Osteocyte (in vitro differentiated cells): ENCODE measurements at regions not wholly inside any gene's neighbourhood (a gene's known extent, or its start where the extent isn't known, plus 50 kb on each side); places are given as distances from the start of the nearest gene placed in this dataset.

ENCODE experiments used
- DNase-seq: peaks from one replicate; pipeline ENCODE4 v3.0.0; 2021; ENCODE audit warnings: mixed read lengths; ENCODE audit not compliant: unreplicated experiment; ENCODE audit errors: extremely low spot score
- H3K27ac Mint-ChIP-seq: one replicate; pipeline ENCODE4 v1.8.0; 2021; ENCODE audit warnings: mild to moderate bottlenecking, mixed read lengths; ENCODE audit not compliant: unreplicated experiment
- H3K27me3 Mint-ChIP-seq: one replicate; pipeline ENCODE4 v1.8.0; 2021; ENCODE audit warnings: mixed read lengths; ENCODE audit not compliant: unreplicated experiment
- H3K36me3 Mint-ChIP-seq: one replicate; pipeline ENCODE4 v1.8.0; 2021; ENCODE audit warnings: mixed read lengths; ENCODE audit not compliant: unreplicated experiment
- H3K4me1 Mint-ChIP-seq: one replicate; pipeline ENCODE4 v1.8.0; 2021; ENCODE audit warnings: mixed read lengths; ENCODE audit not compliant: unreplicated experiment
- H3K4me3 Mint-ChIP-seq: one replicate; pipeline ENCODE4 v1.8.0; 2021; ENCODE audit warnings: mild to moderate bottlenecking, moderate library complexity, mixed read lengths; ENCODE audit not compliant: unreplicated experiment
- H3K9me3 Mint-ChIP-seq: one replicate; pipeline ENCODE4 v1.8.0; 2021; ENCODE audit warnings: mixed read lengths; ENCODE audit not compliant: unreplicated experiment
- TF ChIP-seq, protein P1 (sequence below): fragments of 200-600 bp; sonication (generic); IDR thresholded peaks from 2 replicates; pipeline ENCODE4 v1.5.0; 2021; ENCODE audit warnings: antibody characterized with exemption, mild to moderate bottlenecking, moderate library complexity

DNA sequence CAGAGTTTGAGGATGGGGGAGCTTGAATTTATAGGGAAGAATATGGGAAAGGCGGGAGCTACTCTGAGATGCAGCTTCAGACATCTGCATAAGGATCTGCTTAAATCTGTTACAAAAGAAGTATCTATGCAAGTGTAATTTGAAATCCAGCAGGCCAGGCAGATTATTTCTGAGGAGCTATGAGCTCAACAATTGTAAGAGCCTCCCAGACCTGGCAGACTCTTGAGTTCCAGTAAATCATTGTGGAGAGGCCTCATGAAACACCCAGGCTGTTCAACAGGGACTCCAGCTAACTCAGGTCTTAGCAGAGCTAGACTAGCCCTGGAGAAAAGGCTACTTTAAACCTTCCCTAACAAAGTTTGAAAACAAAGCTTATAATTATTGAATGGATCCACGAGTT is 647.5 kb upstream of the CHRM3 start:
- no peaks in the 10 kb centered on the region for H3K27me3 Mint-ChIP-seq
- peaks cover under 1% of the 10 kb centered on the region for H3K9me3 Mint-ChIP-seq
- H3K27ac Mint-ChIP-seq = no peak overlapping the region
- H3K4me1 Mint-ChIP-seq = no peaks in the 10 kb centered on the region
- no peak overlapping the region for H3K4me3 Mint-ChIP-seq
- no peaks in the 10 kb centered on the region for H3K36me3 Mint-ChIP-seq
- TF ChIP-seq, protein P1, sequence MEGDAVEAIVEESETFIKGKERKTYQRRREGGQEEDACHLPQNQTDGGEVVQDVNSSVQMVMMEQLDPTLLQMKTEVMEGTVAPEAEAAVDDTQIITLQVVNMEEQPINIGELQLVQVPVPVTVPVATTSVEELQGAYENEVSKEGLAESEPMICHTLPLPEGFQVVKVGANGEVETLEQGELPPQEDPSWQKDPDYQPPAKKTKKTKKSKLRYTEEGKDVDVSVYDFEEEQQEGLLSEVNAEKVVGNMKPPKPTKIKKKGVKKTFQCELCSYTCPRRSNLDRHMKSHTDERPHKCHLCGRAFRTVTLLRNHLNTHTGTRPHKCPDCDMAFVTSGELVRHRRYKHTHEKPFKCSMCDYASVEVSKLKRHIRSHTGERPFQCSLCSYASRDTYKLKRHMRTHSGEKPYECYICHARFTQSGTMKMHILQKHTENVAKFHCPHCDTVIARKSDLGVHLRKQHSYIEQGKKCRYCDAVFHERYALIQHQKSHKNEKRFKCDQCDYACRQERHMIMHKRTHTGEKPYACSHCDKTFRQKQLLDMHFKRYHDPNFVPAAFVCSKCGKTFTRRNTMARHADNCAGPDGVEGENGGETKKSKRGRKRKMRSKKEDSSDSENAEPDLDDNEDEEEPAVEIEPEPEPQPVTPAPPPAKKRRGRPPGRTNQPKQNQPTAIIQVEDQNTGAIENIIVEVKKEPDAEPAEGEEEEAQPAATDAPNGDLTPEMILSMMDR = no peak
- DNase-seq = no peak

GRCh38 chr1:238727670-238728069 is 658.7 kb upstream of the CHRM3 start:
- DNase-seq = no peak
- Mint-ChIP-seq H3K36me3 (no peaks in the 10 kb centered on the region), H3K27ac (no peak overlapping the region), H3K4me1 (no peaks in the 10 kb centered on the region), H3K27me3 (peaks cover 3% of the 10 kb centered on the region), H3K9me3 (no peaks in the 10 kb centered on the region), H3K4me3 (no peak overlapping the region)
- TF ChIP-seq, protein P1 = no peak

GRCh38 chr1:238722812-238723211 is 663.6 kb upstream of the CHRM3 start:
- H3K9me3 Mint-ChIP-seq = no peaks in the 10 kb centered on the region
- H3K27me3 Mint-ChIP-seq = peaks cover 3% of the 10 kb centered on the region
- no peak for DNase-seq
- no peaks in the 10 kb centered on the region for H3K36me3 Mint-ChIP-seq
- TF ChIP-seq, protein P1 = no peak
- H3K4me1 Mint-ChIP-seq = no peaks in the 10 kb centered on the region
- H3K27ac Mint-ChIP-seq = no peak overlapping the region
- no peak overlapping the region for H3K4me3 Mint-ChIP-seq

- Mint-ChIP-seq H3K9me3 (peaks cover 10% of the 10 kb centered on the region), H3K36me3 (no peaks in the 10 kb centered on the region), H3K27ac (no peak overlapping the region), H3K27me3 (no peaks in the 10 kb centered on the region), H3K4me1 (no peaks in the 10 kb centered on the region), H3K4me3 (no peak overlapping the region)
- no peak for DNase-seq
- TF ChIP-seq, protein P1 = no peak
Measured at GRCh38 chr1:238710697-238711096, 675.7 kb upstream of the CHRM3 start.

- Mint-ChIP-seq H3K4me3 (no peak overlapping the region), H3K27me3 (no peaks in the 10 kb centered on the region), H3K27ac (no peak overlapping the region), H3K9me3 (no peaks in the 10 kb centered on the region), H3K36me3 (no peaks in the 10 kb centered on the region), H3K4me1 (no peaks in the 10 kb centered on the region)
- TF ChIP-seq, protein P1 = no peak
- no peak for DNase-seq
Measured at GRCh38 chr1:238701024-238701423, 685.3 kb upstream of the CHRM3 start.
